Testis (tissue), 2 donors: ENCODE measurements at regions not wholly inside any gene's neighbourhood (a gene's known extent, or its start where the extent isn't known, plus 50 kb on each side); places are given as distances from the start of the nearest gene placed in this dataset.

Experiments
- DNase-seq: peaks from one replicate; pipeline ENCODE4 v3.0.0-alpha.2; 2019
- H3K27ac ChIP-seq, 2 donors: fragments of 200-600 bp; sonication (generic); one replicate each; pipeline ENCODE4 v1.5.1; 2019
- H3K27me3 ChIP-seq: fragments of 200-600 bp; sonication (generic); one replicate; pipeline ENCODE4 v1.5.1; 2019
- H3K36me3 ChIP-seq: fragments of 200-600 bp; sonication (generic); one replicate; pipeline ENCODE4 v1.5.1; 2017; ENCODE audit warnings: low read depth; ENCODE audit errors: missing control alignments
- H3K4me1 ChIP-seq: fragments of 200-600 bp; sonication (generic); one replicate; pipeline ENCODE4 v1.5.1; 2019
- H3K4me3 ChIP-seq, 2 donors: fragments of 200-600 bp; sonication (generic); one replicate each; pipeline ENCODE4 v1.5.1; 2017 to 2019
- H3K9me3 ChIP-seq: fragments of 200-600 bp; sonication (generic); one replicate; pipeline ENCODE4 v1.5.1; 2017
- CTCF ChIP-seq, 3 experiments: fragments of 450-650 bp in 2 of 3; fragments of 200-600 bp in 1 of 3; sonication (generic) in 1 of 3; IDR thresholded peaks; one replicate each; pipeline ENCODE4 v1.5.1; 2016 to 2019; ENCODE audit warnings: antibody characterized with exemption in 3 of 3, mild to moderate bottlenecking in 2 of 3, moderate library complexity in 1 of 3
- POLR2A ChIP-seq: fragments of 450-650 bp; IDR thresholded peaks from one replicate; pipeline ENCODE4 v1.6.1; 2017; ENCODE audit warnings: antibody characterized with exemption, mild to moderate bottlenecking, moderate library complexity
- WGBS, 2 donors: methylation state at CpG; one replicate each; pipeline ENCODE4 v1.1.5; 2018; 5-methylcytosine and 5-hydroxymethylcytosine counted together
- intact Hi-C: fragments of 100-400 bp; cut with DNase I; formaldehyde crosslinking; loops from one replicate; pipeline ENCODE4 v1.15.1; 2023; ENCODE audit warnings: low total_unique reads

GRCh38 chr18:71727909-71728308 is 816.2 kb downstream of the CBLN2 start:
- Histone ChIP-seq H3K27me3 (no peaks in the 10 kb centered on the region), H3K4me3 (no peak overlapping the region), H3K9me3 (no peaks in the 10 kb centered on the region), H3K27ac (no peak overlapping the region), H3K36me3 (no peaks in the 10 kb centered on the region), H3K4me1 (no peaks in the 10 kb centered on the region)
- intact Hi-C loops: no loop called here
- WGBS, 2 donors: 36 to 86% methylated on average over 2 of the region's 2 CpGs
- no peak for TF ChIP-seq CTCF (IDR thresholded peaks at IDR 0.05)
- no peak for TF ChIP-seq POLR2A
- no peak for DNase-seq

GRCh38 chr18:71725256-71725655 is 818.9 kb downstream of the CBLN2 start:
- 80 to 81% methylated on average over 2 of the region's 2 CpGs for WGBS, 2 donors
- no peaks in the 10 kb centered on the region for H3K27me3 ChIP-seq

GRCh38 chr18:71707985-71708500 is 836.1 kb downstream of the CBLN2 start:
- DNase-seq: no peak
- Histone ChIP-seq H3K27me3 (no peaks in the 10 kb centered on the region), H3K4me1 (no peaks in the 10 kb centered on the region), H3K27ac (no peak overlapping the region), H3K4me3 (no peak overlapping the region), H3K9me3 (no peaks in the 10 kb centered on the region), H3K36me3 (no peaks in the 10 kb centered on the region)
- 67 to 72% methylated on average over 1 of the region's 1 CpG for WGBS, 2 donors
- TF ChIP-seq CTCF (IDR thresholded peaks at IDR 0.05): no peak
- TF ChIP-seq POLR2A: no peak
- intact Hi-C loops: no loop called here

More at GRCh38 chr18:71725256-71725655, 818.9 kb downstream of the CBLN2 start:
- intact Hi-C loops: no loop called here
- H3K4me1 ChIP-seq: no peaks in the 10 kb centered on the region
- no peak for DNase-seq
- no peak overlapping the region for H3K4me3 ChIP-seq
- no peaks in the 10 kb centered on the region for H3K9me3 ChIP-seq
- H3K27ac ChIP-seq: no peak overlapping the region
- TF ChIP-seq CTCF (IDR thresholded peaks at IDR 0.05) (no peak), POLR2A (no peak)
- H3K36me3 ChIP-seq: no peaks in the 10 kb centered on the region

GRCh38 chr18:71707400-71707799 is 836.7 kb downstream of the CBLN2 start:
- Histone ChIP-seq H3K27me3 (no peaks in the 10 kb centered on the region), H3K4me1 (no peaks in the 10 kb centered on the region), H3K4me3 (no peak overlapping the region), H3K27ac (no peak overlapping the region), H3K36me3 (no peaks in the 10 kb centered on the region), H3K9me3 (no peaks in the 10 kb centered on the region)
- WGBS, 2 donors: 54 to 67% methylated on average over 1 of the region's 1 CpG
- DNase-seq: no peak
- no peak for TF ChIP-seq POLR2A
- no peak for TF ChIP-seq CTCF (IDR thresholded peaks at IDR 0.05)
- intact Hi-C loops: no loop called here

DNA sequence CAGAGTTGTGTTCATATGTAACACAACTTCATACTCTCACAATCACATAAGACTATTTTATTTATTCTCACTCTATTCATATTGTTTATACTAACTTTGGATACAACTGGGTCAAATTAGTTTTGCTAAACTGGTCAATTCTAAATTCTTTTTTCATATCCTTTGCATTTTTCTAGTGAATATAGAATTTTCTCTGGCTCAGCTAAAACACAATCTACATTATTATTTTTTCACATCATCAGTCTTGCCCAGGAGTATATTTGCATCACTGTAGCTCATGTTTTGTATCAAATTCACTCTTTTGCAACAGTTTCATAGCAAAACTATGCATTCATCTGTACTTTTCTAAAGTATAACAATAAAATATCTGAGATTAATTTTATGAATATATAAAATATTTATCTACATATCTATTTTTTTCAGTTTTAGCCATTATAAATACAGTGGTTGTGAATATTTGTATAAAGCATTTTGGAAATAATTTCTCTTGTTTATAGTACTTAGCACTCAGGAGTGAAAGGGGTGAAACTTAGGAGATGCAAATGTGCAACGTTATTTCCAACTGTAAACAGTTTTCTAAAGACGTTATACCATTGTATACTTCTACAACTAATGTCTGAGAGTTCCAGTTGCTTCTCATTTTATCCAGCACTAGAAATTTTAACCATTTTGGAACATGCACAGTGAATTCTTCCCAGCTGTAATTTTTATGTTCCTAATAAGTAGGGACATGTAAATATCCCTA is 854.6 kb downstream of the CBLN2 start:
- no peaks in the 10 kb centered on the region for H3K4me1 ChIP-seq
- TF ChIP-seq CTCF (IDR thresholded peaks at IDR 0.05): no peak
- no peak for TF ChIP-seq POLR2A
- no peak for DNase-seq
- intact Hi-C loops: no loop called here
- no peak overlapping the region for H3K27ac ChIP-seq
- H3K9me3 ChIP-seq: no peaks in the 10 kb centered on the region
- 85 to 89% methylated on average over 2 of the region's 2 CpGs for WGBS, 2 donors
- H3K27me3 ChIP-seq: no peaks in the 10 kb centered on the region
- no peaks in the 10 kb centered on the region for H3K36me3 ChIP-seq
- H3K4me3 ChIP-seq: no peak overlapping the region
